ENCODE measurements at regions not wholly inside any gene's neighbourhood (a gene's known extent, or its start where the extent isn't known, plus 50 kb on each side); places are given as distances from the start of the nearest gene placed in this dataset.

GRCh38 chr1:163674236-163674635, 352.5 kb downstream of the NUF2 start:
- Histone ChIP-seq H3K9me3 (ENCODE audit: control insufficient read depth, low read depth, low read length) (no peaks in the 10 kb centered on the region), H3K4me2 (ENCODE audit: insufficient read depth, insufficient read length, low read length) (no peak overlapping the region), H2AK5ac (ENCODE audit: insufficient read length, low read length) (no peak overlapping the region), H2BK15ac (ENCODE audit: low read depth, low read length) (no peak overlapping the region), H4K20me1 (ENCODE audit: control insufficient read depth, insufficient read depth, insufficient read length) (no peaks in the 10 kb centered on the region), H4K5ac (ENCODE audit: insufficient read length, low read depth, low read length) (no peak overlapping the region), H3K4me1 (ENCODE audit: insufficient read depth, low read length) (no peaks in the 10 kb centered on the region), H3T11ph (ENCODE audit: low read length) (no peak overlapping the region), H4K91ac (ENCODE audit: insufficient read length, low read depth, low read length) (no peak overlapping the region), H3K79me2 (ENCODE audit: insufficient read depth, low read length) (no peaks in the 10 kb centered on the region), H2AFZ (ENCODE audit: low read length) (no peak overlapping the region), H3K23ac (ENCODE audit: insufficient read length, low read depth, low read length) (no peak overlapping the region), H2BK120ac (ENCODE audit: low read depth, low read length, poor library complexity, severe bottlenecking) (no peak overlapping the region), H3K56ac (ENCODE audit: insufficient read length, low read depth, low read length) (no peak overlapping the region), H3K27me3 (ENCODE audit: insufficient read depth, low read length) (no peaks in the 10 kb centered on the region), H3K23me2 (ENCODE audit: insufficient read length, low read depth, low read length, poor library complexity, severe bottlenecking) (no peaks in the 10 kb centered on the region), H2BK20ac (ENCODE audit: low read depth, low read length, poor library complexity, severe bottlenecking) (no peak overlapping the region), H3K9ac (ENCODE audit: extremely low read depth, insufficient read length, low read length) (no peak overlapping the region), H3K79me1 (ENCODE audit: insufficient read depth, low read depth, low read length, poor library complexity, severe bottlenecking) (no peaks in the 10 kb centered on the region), H3K18ac (ENCODE audit: insufficient read length, low read depth, low read length) (no peak overlapping the region), H3K27ac (ENCODE audit: insufficient read length, low read depth, low read length) (no peak overlapping the region), H2BK5ac (ENCODE audit: insufficient read length, low read length) (no peak overlapping the region), H3K4ac (ENCODE audit: low read depth, low read length) (no peak overlapping the region), H2BK12ac (ENCODE audit: insufficient read length, low read depth, low read length) (no peak overlapping the region), H4K8ac (replicated peaks; ENCODE audit: insufficient read length, low read depth, low read length) (no peak overlapping the region), H3K14ac (ENCODE audit: insufficient read depth, low read length) (no peak overlapping the region)
- no peak for DNase-seq
- Mint-ChIP-seq H3K4me1 (peaks cover 3 to 7% of the 10 kb centered on the region in 2 experiments; a peak in 3 of 4 replicates), H3K27me3 (ENCODE audit: low read depth) (no peaks in the 10 kb centered on the region), H3K36me3 (ENCODE audit: insufficient read depth in 1 of 3, low read depth in 3 of 3) (no peaks in the 10 kb centered on the region; a peak in 1 of 7 replicates), H3K27ac (no peak overlapping the region), H3K9me3 (peaks cover 2% of the 10 kb centered on the region in 2 experiments; a peak in 1 of 5 replicates), H3K4me3 (no peak overlapping the region)
- TF ChIP-seq CTCF (conservative IDR thresholded peaks at IDR 0.05) = no peak
- no CpG with 5 or more reads among the region's 1 CpG for WGBS (ENCODE audit: extremely low coverage, insufficient read length, low lambda C conversion rate)
